Heart right ventricle (tissue), 16 donors: ENCODE measurements at regions not wholly inside any gene's neighbourhood (a gene's known extent, or its start where the extent isn't known, plus 50 kb on each side); places are given as distances from the start of the nearest gene placed in this dataset.

Experiments
- ATAC-seq, 8 donors: fragments of 200-7000 bp; cut with Tn5 transposase; one replicate each; pipeline ENCODE4 v1.9.1; 2020; ENCODE audit warnings: mild to moderate bottlenecking in 8 of 8, moderate library complexity in 8 of 8, moderate number of reproducible peaks in 1 of 8
- DNase-seq, 2 donors: peaks; one replicate each; pipeline ENCODE4 v3.0.0-alpha.2; 2020
- H3K27ac ChIP-seq, 10 donors: fragments of 200-600 bp; sonication (generic) in 2 of 10; one replicate each; pipeline versions ENCODE4 v1.5.0 to v1.8.0; 2020 to 2022; ENCODE audit warnings: mild to moderate bottlenecking in 3 of 10
- H3K27me3 ChIP-seq, 7 donors: fragments of 200-600 bp; one replicate each; pipeline ENCODE4 v1.8.0; 2021 to 2022; ENCODE audit warnings: mild to moderate bottlenecking in 2 of 7
- H3K36me3 ChIP-seq, 9 donors: fragments of 200-600 bp; sonication (generic) in 1 of 9; one replicate each; pipeline versions ENCODE4 v1.5.0 to v1.8.0; 2020 to 2022; ENCODE audit warnings: mild to moderate bottlenecking in 2 of 9
- H3K4me1 ChIP-seq, 9 donors: fragments of 200-600 bp; sonication (generic) in 1 of 9; one replicate each; pipeline versions ENCODE4 v1.5.0 to v1.8.0; 2020 to 2022; ENCODE audit warnings: mild to moderate bottlenecking in 4 of 9
- H3K4me3 ChIP-seq, 10 donors: fragments of 200-600 bp; sonication (generic) in 2 of 10; one replicate each; pipeline versions ENCODE4 v1.5.0 to v1.8.0; 2020 to 2022; ENCODE audit warnings: mild to moderate bottlenecking in 7 of 10, moderate library complexity in 2 of 10
- H3K9me3 ChIP-seq, 11 donors: fragments of 200-600 bp in 10 of 11; sonication (generic) in 2 of 11; one replicate each; pipeline versions ENCODE4 v1.5.0 to v1.8.0; 2013 to 2022; ENCODE audit warnings: mild to moderate bottlenecking in 2 of 11, control low read depth in 1 of 11, moderate library complexity in 1 of 11
- CTCF ChIP-seq, 9 donors: fragments of 200-600 bp; sonication (generic) in 2 of 9; IDR thresholded peaks; one replicate each; pipeline versions ENCODE4 v1.5.0 to v1.8.0; 2021 to 2022; ENCODE audit warnings: antibody characterized with exemption in 9 of 9, mild to moderate bottlenecking in 5 of 9, moderate library complexity in 1 of 9
- WGBS, 2 donors: extraction: QIAGEN DNeasy Blood & Tissue Kit; methylation state at CpG; one replicate each; pipeline ENCODE4 v1.1.7; 2013; ENCODE audit warnings: inconsistent platforms in 1 of 2; 5-methylcytosine and 5-hydroxymethylcytosine counted together
- intact Hi-C, 10 donors: fragments of 100-400 bp; cut with DNase I; formaldehyde crosslinking; loops; one replicate each; pipeline versions ENCODE4 v1.11.1 to v1.14.2; 2022
- donor health status: Arrhythmogenic right ventricular cardiomyopathy.
- donor health status: ischemic (EF 13 %, LVEDD 7.1; RV severe dilation, severe dysfunction).
- donor health status: healthy with polysubstance abuse.
- donor health status: DM: no; HTN: yes; CAD: no.
- donor health status: DM: no; HTN: no; CAD: no.
- donor health status: ischemic (EF 25% LVEDD 6.9; RV normal size, moderate dysfunction).
- donor health status: ischemic (EF 25% LVEDD 5.7; RV mildly dilated, moderate dysfunction).
- donor health status: healthy.
- donor health status: DM: yes; HTN: yes; CAD: no.
- donor health status: Ischemic cardiomyopathy.
- donor health status: ischemic (EF 35%, LVEDD 5.7; RV mildly dilated, moderate dysfunction).
- donor health status: nonischemic (EF 11% LVEDD 7.7; RV severe dilation, severe dysfunction).
- donor health status: DM: yes; HTN: yes; CAD: no.
- donor health status: PGD.
- donor health status: ischemic (EF 29% LVEDD 5.4; RV normal size, mild dysfunction).
- donor health status: nonischemic (EF 23%, LVEDD 6.1; RV moderate dilation, normal function).

GRCh38 chr22:27240298-27241075, 561.1 kb downstream of the MN1 start:
- Histone ChIP-seq H3K36me3 (no peaks in the 10 kb centered on the region), H3K4me3 (no peak overlapping the region), H3K4me1 (peaks cover 0 to 32% (median 12%) of the 10 kb centered on the region in 9 donors), H3K9me3 (peaks cover 0 to 5% (median 0%) of the 10 kb centered on the region in 11 donors), H3K27me3 (peaks cover 0 to 24% (median 9%) of the 10 kb centered on the region in 7 donors), H3K27ac (peak overlapping the region in 6 of 10 donors; percentile 35 to 80 (median 61))
- DNase-seq (no peak), ATAC-seq (no peak)
- 63 to 76% methylated on average over 5 of the region's 5 CpGs for WGBS, 2 donors
- intact Hi-C loops, result loop anchor here in 1 of 10 donors (10.0 kb wide), 1 partner anchor 274 kb away; no protein-coding TSS in a partner anchor
- TF ChIP-seq CTCF (IDR thresholded peaks at IDR 0.05), result no peak

GRCh38 chr22:27241430-27242321, 559.9 kb downstream of the MN1 start:
- ATAC-seq (peak in 6 of 8 donors; percentile 11 to 65 (median 27)), DNase-seq (peak in 1 of 2 donors; percentile 62)
- Histone ChIP-seq H3K4me1 (peaks cover 0 to 32% (median 12%) of the 10 kb centered on the region in 9 donors), H3K9me3 (peaks cover 0 to 5% (median 0%) of the 10 kb centered on the region in 11 donors), H3K36me3 (no peaks in the 10 kb centered on the region), H3K4me3 (no peak overlapping the region), H3K27me3 (peaks cover 0 to 23% (median 9%) of the 10 kb centered on the region in 7 donors), H3K27ac (peak overlapping the region in 4 of 10 donors; percentile 20 to 65 (median 48))
- intact Hi-C loops, result loop anchor here in 1 of 10 donors (10.0 kb wide), 1 partner anchor 273 kb away; no protein-coding TSS in a partner anchor
- 59 to 63% methylated on average over 8 of the region's 8 CpGs for WGBS, 2 donors
- no peak for TF ChIP-seq CTCF (IDR thresholded peaks at IDR 0.05)

GRCh38 chr22:27242474-27242873, 559.1 kb downstream of the MN1 start:
- Histone ChIP-seq H3K27me3 (peaks cover 0 to 23% (median 9%) of the 10 kb centered on the region in 7 donors), H3K36me3 (no peaks in the 10 kb centered on the region), H3K9me3 (peaks cover 0 to 5% (median 0%) of the 10 kb centered on the region in 11 donors), H3K4me3 (no peak overlapping the region), H3K27ac (peak overlapping the region in 3 of 10 donors; percentile 20 to 53 (median 44)), H3K4me1 (peaks cover 0 to 39% (median 17%) of the 10 kb centered on the region in 9 donors)
- intact Hi-C loops, result loop anchor here in 1 of 10 donors (10.0 kb wide), 1 partner anchor 272 kb away; no protein-coding TSS in a partner anchor
- DNase-seq (no peak), ATAC-seq (no peak)
- no peak for TF ChIP-seq CTCF (IDR thresholded peaks at IDR 0.05)
- WGBS, 2 donors, result 52 to 91% methylated on average over 6 of the region's 6 CpGs
